HEK293 (cell line): ENCODE measurements at regions not wholly inside any gene's neighbourhood (a gene's known extent, or its start where the extent isn't known, plus 50 kb on each side); places are given as distances from the start of the nearest gene placed in this dataset.

Experiments used
- MEIS1 ChIP-seq: sonication (generic); formaldehyde crosslinking; IDR thresholded peaks from 2 replicates; pipeline ENCODE4 v1.8.1; 2022; ENCODE audit warnings: missing genetic modification reagents, mild to moderate bottlenecking, borderline replicate concordance
- REST ChIP-seq: fragments of 450-650 bp; formaldehyde crosslinking; IDR thresholded peaks from 2 replicates; pipeline ENCODE4 v1.5.1; 2016; ENCODE audit warnings: missing biosample characterization, missing genetic modification characterization
- SETDB1 ChIP-seq: IDR thresholded peaks from one replicate; pipeline ENCODE4 v1.6.1; 2017; ENCODE audit warnings: mild to moderate bottlenecking, low read length, moderate library complexity, mixed read lengths; ENCODE audit not compliant: insufficient read length
- YY1 ChIP-seq: fragments of 450-650 bp; formaldehyde crosslinking; IDR thresholded peaks from 2 replicates; pipeline ENCODE4 v1.5.1; 2018; ENCODE audit warnings: missing biosample characterization, missing genetic modification characterization
- ZNF274 ChIP-seq, 2 experiments: fragments of 200-500 bp in 1 of 2; fragments of 450-650 bp in 1 of 2; sonication (Bioruptor generic) in 1 of 2; formaldehyde crosslinking in 1 of 2; IDR thresholded peaks; 2 replicates each; pipeline versions ENCODE4 v1.5.1 to v1.6.1; 2014 to 2016; ENCODE audit warnings: borderline replicate concordance in 1 of 2, inconsistent platforms in 1 of 2, low read length in 1 of 2, missing biosample characterization in 1 of 2, missing genetic modification characterization in 1 of 2
- ZNF510 ChIP-seq: fragments of 450-650 bp; formaldehyde crosslinking; IDR thresholded peaks from 2 replicates; pipeline ENCODE4 v1.5.1; 2018; ENCODE audit warnings: mild to moderate bottlenecking, missing genetic modification characterization, missing biosample characterization; ENCODE audit not compliant: insufficient replicate concordance
- TF ChIP-seq, protein P1 (sequence below): fragments of 450-650 bp; formaldehyde crosslinking; IDR thresholded peaks from 2 replicates; pipeline ENCODE4 v1.5.1; 2016; ENCODE audit warnings: missing biosample characterization, missing genetic modification characterization
- TF ChIP-seq, protein P2 (sequence below): fragments of 450-650 bp; formaldehyde crosslinking; IDR thresholded peaks from 2 replicates; pipeline ENCODE4 v1.5.1; 2016; ENCODE audit warnings: missing biosample characterization, missing genetic modification characterization
- TF ChIP-seq, protein P3 (sequence below): fragments of 450-650 bp; formaldehyde crosslinking; IDR thresholded peaks from 2 replicates; pipeline ENCODE4 v1.5.1; 2016; ENCODE audit warnings: missing biosample characterization, missing genetic modification characterization

- TF ChIP-seq, protein P1, sequence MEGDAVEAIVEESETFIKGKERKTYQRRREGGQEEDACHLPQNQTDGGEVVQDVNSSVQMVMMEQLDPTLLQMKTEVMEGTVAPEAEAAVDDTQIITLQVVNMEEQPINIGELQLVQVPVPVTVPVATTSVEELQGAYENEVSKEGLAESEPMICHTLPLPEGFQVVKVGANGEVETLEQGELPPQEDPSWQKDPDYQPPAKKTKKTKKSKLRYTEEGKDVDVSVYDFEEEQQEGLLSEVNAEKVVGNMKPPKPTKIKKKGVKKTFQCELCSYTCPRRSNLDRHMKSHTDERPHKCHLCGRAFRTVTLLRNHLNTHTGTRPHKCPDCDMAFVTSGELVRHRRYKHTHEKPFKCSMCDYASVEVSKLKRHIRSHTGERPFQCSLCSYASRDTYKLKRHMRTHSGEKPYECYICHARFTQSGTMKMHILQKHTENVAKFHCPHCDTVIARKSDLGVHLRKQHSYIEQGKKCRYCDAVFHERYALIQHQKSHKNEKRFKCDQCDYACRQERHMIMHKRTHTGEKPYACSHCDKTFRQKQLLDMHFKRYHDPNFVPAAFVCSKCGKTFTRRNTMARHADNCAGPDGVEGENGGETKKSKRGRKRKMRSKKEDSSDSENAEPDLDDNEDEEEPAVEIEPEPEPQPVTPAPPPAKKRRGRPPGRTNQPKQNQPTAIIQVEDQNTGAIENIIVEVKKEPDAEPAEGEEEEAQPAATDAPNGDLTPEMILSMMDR (tag by site-specific recombination): no peak
- TF ChIP-seq, protein P2, sequence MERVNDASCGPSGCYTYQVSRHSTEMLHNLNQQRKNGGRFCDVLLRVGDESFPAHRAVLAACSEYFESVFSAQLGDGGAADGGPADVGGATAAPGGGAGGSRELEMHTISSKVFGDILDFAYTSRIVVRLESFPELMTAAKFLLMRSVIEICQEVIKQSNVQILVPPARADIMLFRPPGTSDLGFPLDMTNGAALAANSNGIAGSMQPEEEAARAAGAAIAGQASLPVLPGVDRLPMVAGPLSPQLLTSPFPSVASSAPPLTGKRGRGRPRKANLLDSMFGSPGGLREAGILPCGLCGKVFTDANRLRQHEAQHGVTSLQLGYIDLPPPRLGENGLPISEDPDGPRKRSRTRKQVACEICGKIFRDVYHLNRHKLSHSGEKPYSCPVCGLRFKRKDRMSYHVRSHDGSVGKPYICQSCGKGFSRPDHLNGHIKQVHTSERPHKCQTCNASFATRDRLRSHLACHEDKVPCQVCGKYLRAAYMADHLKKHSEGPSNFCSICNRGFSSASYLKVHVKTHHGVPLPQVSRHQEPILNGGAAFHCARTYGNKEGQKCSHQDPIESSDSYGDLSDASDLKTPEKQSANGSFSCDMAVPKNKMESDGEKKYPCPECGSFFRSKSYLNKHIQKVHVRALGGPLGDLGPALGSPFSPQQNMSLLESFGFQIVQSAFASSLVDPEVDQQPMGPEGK (tag by site-specific recombination): no peak
- no peak for TF ChIP-seq ZNF274 (IDR thresholded peaks at IDR 0.05; ENCODE audit: low read length)
- no peak for TF ChIP-seq ZNF274 (tag by site-specific recombination; IDR thresholded peaks at IDR 0.05; ENCODE audit: borderline replicate concordance)
- no peak for TF ChIP-seq ZNF510 (tag by site-specific recombination)
- TF ChIP-seq, protein P3, sequence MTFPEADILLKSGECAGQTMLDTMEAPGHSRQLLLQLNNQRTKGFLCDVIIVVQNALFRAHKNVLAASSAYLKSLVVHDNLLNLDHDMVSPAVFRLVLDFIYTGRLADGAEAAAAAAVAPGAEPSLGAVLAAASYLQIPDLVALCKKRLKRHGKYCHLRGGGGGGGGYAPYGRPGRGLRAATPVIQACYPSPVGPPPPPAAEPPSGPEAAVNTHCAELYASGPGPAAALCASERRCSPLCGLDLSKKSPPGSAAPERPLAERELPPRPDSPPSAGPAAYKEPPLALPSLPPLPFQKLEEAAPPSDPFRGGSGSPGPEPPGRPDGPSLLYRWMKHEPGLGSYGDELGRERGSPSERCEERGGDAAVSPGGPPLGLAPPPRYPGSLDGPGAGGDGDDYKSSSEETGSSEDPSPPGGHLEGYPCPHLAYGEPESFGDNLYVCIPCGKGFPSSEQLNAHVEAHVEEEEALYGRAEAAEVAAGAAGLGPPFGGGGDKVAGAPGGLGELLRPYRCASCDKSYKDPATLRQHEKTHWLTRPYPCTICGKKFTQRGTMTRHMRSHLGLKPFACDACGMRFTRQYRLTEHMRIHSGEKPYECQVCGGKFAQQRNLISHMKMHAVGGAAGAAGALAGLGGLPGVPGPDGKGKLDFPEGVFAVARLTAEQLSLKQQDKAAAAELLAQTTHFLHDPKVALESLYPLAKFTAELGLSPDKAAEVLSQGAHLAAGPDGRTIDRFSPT (tag by site-specific recombination): no peak
- TF ChIP-seq SETDB1: no peak
- TF ChIP-seq REST (tag by site-specific recombination): no peak
- TF ChIP-seq MEIS1: no peak
- TF ChIP-seq YY1 (tag by site-specific recombination): no peak
Measured at GRCh38 chr18:24875286-24875685, 414.8 kb downstream of the HRH4 start.
